PC-9 (cell line): ENCODE measurements at regions not wholly inside any gene's neighbourhood (a gene's known extent, or its start where the extent isn't known, plus 50 kb on each side); places are given as distances from the start of the nearest gene placed in this dataset.

Source experiments
- BruUV-seq: library from RNA; stranded (reverse); fragments of 400-500 nt; replicated peaks from 2 replicates; lab custom pipeline; 2021; lab: Mats Ljungman, UMichigan
- CTCF ChIA-PET: fragments of 300-600 bp; sonication (Branson Sonifier 250); formaldehyde crosslinking; loops from one replicate; lab custom pipeline; 2022; ENCODE audit warnings: antibody characterized with exemption; lab: Charles Lee
- POLR2A ChIA-PET: fragments of 300-600 bp; sonication (Branson Sonifier 250); formaldehyde crosslinking; loops from one replicate; lab custom pipeline; 2022; ENCODE audit warnings: antibody characterized with exemption; ENCODE audit not compliant: unreplicated experiment; lab: Charles Lee
- DNase-seq, 2 experiments: peaks; one replicate each; pipeline versions ENCODE4 v3.0.0 to v3.0.0-alpha.2; 2015 to 2022; ENCODE audit warnings: mixed read lengths in 1 of 2
- H2AFZ ChIP-seq: fragments of 200-600 bp; sonication (generic); 2 replicates; pipeline ENCODE4 v1.8.1; 2017; ENCODE audit warnings: antibody characterized with exemption
- H3F3A ChIP-seq: fragments of 200-600 bp; sonication (generic); 2 replicates; pipeline ENCODE4 v1.8.1; 2017; ENCODE audit warnings: antibody characterized with exemption, mild to moderate bottlenecking, low read depth; ENCODE audit not compliant: insufficient read depth
- H3K27ac ChIP-seq: fragments of 200-600 bp; sonication (generic); 2 replicates; pipeline ENCODE4 v1.6.1; 2016; ENCODE audit warnings: mixed run types
- H3K27me3 ChIP-seq: fragments of 200-600 bp; sonication (generic); 2 replicates; pipeline ENCODE4 v1.6.1; 2016; ENCODE audit warnings: low read depth, mixed run types; ENCODE audit not compliant: insufficient read depth
- H3K36me3 ChIP-seq: fragments of 200-600 bp; sonication (generic); 2 replicates; pipeline ENCODE4 v1.6.1; 2016; ENCODE audit warnings: low read depth, mixed run types
- H3K4me1 ChIP-seq: fragments of 200-600 bp; sonication (generic); replicated peaks from 2 replicates; pipeline ENCODE4 v1.6.1; 2016; ENCODE audit warnings: mixed run types; ENCODE audit not compliant: insufficient read depth
- H3K4me2 ChIP-seq: fragments of 200-600 bp; sonication (generic); 2 replicates; pipeline ENCODE4 v1.6.1; 2017; ENCODE audit warnings: mixed run types
- H3K4me3 ChIP-seq: fragments of 200-600 bp; sonication (generic); 2 replicates; pipeline ENCODE4 v1.6.1; 2016; ENCODE audit warnings: mixed run types
- H3K79me2 ChIP-seq: fragments of 200-600 bp; sonication (generic); 2 replicates; pipeline ENCODE4 v1.6.1; 2017; ENCODE audit warnings: low read depth, mixed run types
- H3K9me2 ChIP-seq: fragments of 200-600 bp; sonication (generic); 2 replicates; pipeline ENCODE4 v1.8.1; 2017; ENCODE audit warnings: mild to moderate bottlenecking; ENCODE audit not compliant: insufficient read depth
- H3K9me3 ChIP-seq: fragments of 200-600 bp; sonication (generic); 2 replicates; pipeline ENCODE4 v1.8.1; 2016; ENCODE audit warnings: low read depth; ENCODE audit not compliant: insufficient read depth
- H4K20me1 ChIP-seq: fragments of 200-600 bp; sonication (generic); 2 replicates; pipeline ENCODE4 v1.8.1; 2017; ENCODE audit not compliant: insufficient read depth
- CTCF ChIP-seq: fragments of 200-600 bp; sonication (generic); conservative IDR thresholded peaks from 2 replicates; pipeline ENCODE4 v1.6.1; 2017; ENCODE audit warnings: mixed run types, antibody characterized with exemption, mild to moderate bottlenecking, moderate library complexity
- EZH2 ChIP-seq: fragments of 200-600 bp; sonication (generic); IDR thresholded peaks from 2 replicates; pipeline ENCODE4 v1.8.0; 2017; ENCODE audit warnings: antibody characterized with exemption, low read depth
- intact Hi-C: fragments of 100-400 bp; cut with micrococcal nuclease; formaldehyde crosslinking; loops from one replicate; pipeline ENCODE4 v1.10.0; 2022; ENCODE audit not compliant: unreplicated experiment

GRCh38 chr10:52621635-52622079 lies 150.9 kb downstream of the MBL2 start:
- POLR2A ChIA-PET, result no interaction called here
- CTCF ChIA-PET, result no interaction called here
- no TSS peak for BruUV-seq

GRCh38 chr10:52623761-52624160 lies 148.8 kb downstream of the MBL2 start:
- intact Hi-C loops, result no loop called here
- H3K79me2 ChIP-seq, result no peaks in the 10 kb centered on the region
- no peaks in the 10 kb centered on the region for H3K9me2 ChIP-seq
- POLR2A ChIA-PET, result interaction anchor here (0.7 kb wide), 1 partner anchor 256 kb away, joined by 4 read pairs; no protein-coding TSS in a partner anchor
- no peaks in the 10 kb centered on the region for H3F3A ChIP-seq
- no peaks in the 10 kb centered on the region for H3K27me3 ChIP-seq
- no peak for DNase-seq
- no TSS peak for BruUV-seq
- H3K4me3 ChIP-seq, result no peak overlapping the region
- CTCF ChIA-PET, result no interaction called here
- H3K4me2 ChIP-seq, result no peak overlapping the region
- peak overlapping the region; percentile 3; the same call in 1 of the 2 replicates for H2AFZ ChIP-seq
- no peaks in the 10 kb centered on the region for H3K9me3 ChIP-seq
- H4K20me1 ChIP-seq, result no peaks in the 10 kb centered on the region
- H3K36me3 ChIP-seq, result no peaks in the 10 kb centered on the region
- H3K27ac ChIP-seq, result no peak overlapping the region
- TF ChIP-seq EZH2 (no peak), CTCF (no peak)
- H3K4me1 ChIP-seq, result no peaks in the 10 kb centered on the region

More at GRCh38 chr10:52621635-52622079, 150.9 kb downstream of the MBL2 start:
- no peak overlapping the region for H3K27ac ChIP-seq
- no peak for TF ChIP-seq CTCF
- TF ChIP-seq EZH2, result no peak
- H3K36me3 ChIP-seq, result no peaks in the 10 kb centered on the region
- no peaks in the 10 kb centered on the region for H3K27me3 ChIP-seq
- no peak overlapping the region for H3K4me3 ChIP-seq
- no peak overlapping the region for H3K4me2 ChIP-seq
- no peak for DNase-seq
- peak overlapping the region; percentile 9; the same call in 1 of the 2 replicates for H2AFZ ChIP-seq
- H3K4me1 ChIP-seq, result no peaks in the 10 kb centered on the region
- H4K20me1 ChIP-seq, result no peaks in the 10 kb centered on the region
- intact Hi-C loops, result no loop called here
- no peaks in the 10 kb centered on the region for H3K9me3 ChIP-seq
- no peaks in the 10 kb centered on the region; the same call in 1 of the 2 replicates for H3K9me2 ChIP-seq
- no peaks in the 10 kb centered on the region for H3F3A ChIP-seq
- no peaks in the 10 kb centered on the region for H3K79me2 ChIP-seq

GRCh38 chr10:52627279-52627678 lies 145.3 kb downstream of the MBL2 start:
- TF ChIP-seq EZH2 (no peak), CTCF (no peak)
- no peaks in the 10 kb centered on the region for H4K20me1 ChIP-seq
- no peak for DNase-seq
- no peaks in the 10 kb centered on the region for H3K36me3 ChIP-seq
- intact Hi-C loops, result no loop called here
- ChIA-PET POLR2A (interaction anchor here (0.6 kb wide), 1 partner anchor 30 kb away, joined by 4 read pairs; no protein-coding TSS in a partner anchor), CTCF (no interaction called here)
- no TSS peak for BruUV-seq
- H3F3A ChIP-seq, result no peaks in the 10 kb centered on the region
- no peak overlapping the region for H3K4me3 ChIP-seq
- no peaks in the 10 kb centered on the region for H3K79me2 ChIP-seq
- no peaks in the 10 kb centered on the region for H3K9me3 ChIP-seq
- no peak overlapping the region for H3K27ac ChIP-seq
- no peaks in the 10 kb centered on the region for H3K4me1 ChIP-seq
- H3K4me2 ChIP-seq, result no peak overlapping the region
- H2AFZ ChIP-seq, result no peak overlapping the region
- H3K9me2 ChIP-seq, result peaks cover 3% of the 10 kb centered on the region; the same call in 1 of the 2 replicates
- no peaks in the 10 kb centered on the region for H3K27me3 ChIP-seq
